Right lobe of liver (tissue), 4 donors: ENCODE measurements at regions not wholly inside any gene's neighbourhood (a gene's known extent, or its start where the extent isn't known, plus 50 kb on each side); places are given as distances from the start of the nearest gene placed in this dataset.

ENCODE experiments used
- POLR2A ChIP-seq: fragments of 450-650 bp; IDR thresholded peaks from one replicate; pipeline ENCODE4 v1.6.1; 2017; ENCODE audit warnings: antibody characterized with exemption, mild to moderate bottlenecking
- TF ChIP-seq, protein P1 (sequence below), 4 donors: fragments of 200-600 bp in 3 of 4; fragments of 450-650 bp in 1 of 4; IDR thresholded peaks; one replicate each; pipeline versions ENCODE4 v1.5.1 to v1.8.0; 2016 to 2022; ENCODE audit warnings: antibody characterized with exemption in 4 of 4, mild to moderate bottlenecking in 2 of 4
- donor health status: DM: no; HTN: no; CAD: no.
- donor health status: DM: no; HTN: no; CAD: no.
- donor health status: DM: no; HTN: yes; CAD: no.

DNA sequence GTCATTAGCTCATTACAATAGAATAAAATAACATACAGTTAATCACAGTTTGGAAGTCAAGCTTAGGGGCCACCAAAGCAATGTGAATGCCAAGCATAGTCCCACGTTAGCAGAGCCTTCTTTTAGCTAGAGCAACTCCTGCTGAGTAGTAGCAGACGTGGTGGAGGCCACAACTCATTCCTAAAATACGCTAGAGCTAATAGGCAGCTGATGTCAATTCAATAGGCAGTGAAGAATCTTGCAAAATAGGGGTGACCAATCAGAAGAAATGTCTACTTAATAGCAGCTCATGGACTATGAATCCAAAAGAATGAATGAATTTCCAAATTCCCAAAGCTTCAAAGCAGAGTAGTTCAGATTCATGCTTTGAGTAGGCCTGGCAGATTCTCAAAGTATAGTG lies 292.9 kb upstream of the RORA start:
- TF ChIP-seq, protein P1, sequence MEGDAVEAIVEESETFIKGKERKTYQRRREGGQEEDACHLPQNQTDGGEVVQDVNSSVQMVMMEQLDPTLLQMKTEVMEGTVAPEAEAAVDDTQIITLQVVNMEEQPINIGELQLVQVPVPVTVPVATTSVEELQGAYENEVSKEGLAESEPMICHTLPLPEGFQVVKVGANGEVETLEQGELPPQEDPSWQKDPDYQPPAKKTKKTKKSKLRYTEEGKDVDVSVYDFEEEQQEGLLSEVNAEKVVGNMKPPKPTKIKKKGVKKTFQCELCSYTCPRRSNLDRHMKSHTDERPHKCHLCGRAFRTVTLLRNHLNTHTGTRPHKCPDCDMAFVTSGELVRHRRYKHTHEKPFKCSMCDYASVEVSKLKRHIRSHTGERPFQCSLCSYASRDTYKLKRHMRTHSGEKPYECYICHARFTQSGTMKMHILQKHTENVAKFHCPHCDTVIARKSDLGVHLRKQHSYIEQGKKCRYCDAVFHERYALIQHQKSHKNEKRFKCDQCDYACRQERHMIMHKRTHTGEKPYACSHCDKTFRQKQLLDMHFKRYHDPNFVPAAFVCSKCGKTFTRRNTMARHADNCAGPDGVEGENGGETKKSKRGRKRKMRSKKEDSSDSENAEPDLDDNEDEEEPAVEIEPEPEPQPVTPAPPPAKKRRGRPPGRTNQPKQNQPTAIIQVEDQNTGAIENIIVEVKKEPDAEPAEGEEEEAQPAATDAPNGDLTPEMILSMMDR (IDR thresholded peaks at IDR 0.05) = no peak
- TF ChIP-seq POLR2A = no peak
